ENCODE measurements at regions not wholly inside any gene's neighbourhood (a gene's known extent, or its start where the extent isn't known, plus 50 kb on each side); places are given as distances from the start of the nearest gene placed in this dataset.

- TF ChIP-seq KAT7 (CRISPR knock-in tag; IDR thresholded peaks at IDR 0.05; ENCODE audit: borderline replicate concordance) = no peak
- peak overlapping the region; percentile 96 for H3K4me3 Mint-ChIP-seq
- ChIA-PET CTCF (no interaction called here), POLR2A (no interaction called here)
- ATAC-seq (peak; percentile 20; the same call in 1 of the 2 replicates), DNase-seq (ENCODE audit: low spot score) (no peak)
- H3K4me1 Mint-ChIP-seq = peaks cover 29% of the 10 kb centered on the region
- H3K27ac Mint-ChIP-seq = no peak overlapping the region
- H3K27me3 Mint-ChIP-seq (ENCODE audit: low read depth) = peaks cover 54% of the 10 kb centered on the region
- H3K9me3 Mint-ChIP-seq = peaks cover 6% of the 10 kb centered on the region
- H3K36me3 Mint-ChIP-seq = no peaks in the 10 kb centered on the region
Measured at GRCh38 chrX:2585158-2585470, 84.3 kb upstream of the DHRSX start.

GRCh38 chrX:2584251-2585157 lies 83.7 kb upstream of the DHRSX start:
- POLR2A ChIA-PET = no interaction called here
- ATAC-seq = peak; percentile 31
- H3K36me3 Mint-ChIP-seq = no peaks in the 10 kb centered on the region
- peaks cover 6% of the 10 kb centered on the region for H3K9me3 Mint-ChIP-seq
- CTCF ChIA-PET = no interaction called here
- TF ChIP-seq ZNF281 (CRISPR knock-in tag; IDR thresholded peaks at IDR 0.05) (no peak), USF2 (CRISPR knock-in tag; IDR thresholded peaks at IDR 0.05) (no peak), RELA (CRISPR knock-in tag; IDR thresholded peaks at IDR 0.05; ENCODE audit: borderline replicate concordance) (no peak), RORB (CRISPR knock-in tag; IDR thresholded peaks at IDR 0.05) (no peak), ZNF671 (CRISPR knock-in tag; IDR thresholded peaks at IDR 0.05) (no peak), SMAD4 (CRISPR knock-in tag; IDR thresholded peaks at IDR 0.05) (no peak), ETV6 (CRISPR knock-in tag; IDR thresholded peaks at IDR 0.05) (no peak), FOXJ3 (CRISPR knock-in tag; IDR thresholded peaks at IDR 0.05; ENCODE audit: borderline replicate concordance) (no peak), TCF7 (CRISPR knock-in tag; IDR thresholded peaks at IDR 0.05; ENCODE audit: low read depth) (no peak), TEAD1 (CRISPR knock-in tag; IDR thresholded peaks at IDR 0.05) (no peak), ZNF532 (CRISPR knock-in tag; IDR thresholded peaks at IDR 0.05; ENCODE audit: borderline replicate concordance) (no peak), NR1H2 (CRISPR knock-in tag; IDR thresholded peaks at IDR 0.05) (no peak), NR3C1 (CRISPR knock-in tag; conservative IDR thresholded peaks at IDR 0.05; ENCODE audit: low read depth) (no peak), PRRX2 (CRISPR knock-in tag; IDR thresholded peaks at IDR 0.05) (no peak), ELF4 (CRISPR knock-in tag; IDR thresholded peaks at IDR 0.05; ENCODE audit: low read depth) (no peak), NFE2L1 (CRISPR knock-in tag; IDR thresholded peaks at IDR 0.05) (no peak)
- H3K4me1 Mint-ChIP-seq = peaks cover 29% of the 10 kb centered on the region
- H3K27ac Mint-ChIP-seq = no peak overlapping the region
- peak overlapping the region; percentile 96 for H3K4me3 Mint-ChIP-seq
- H3K27me3 Mint-ChIP-seq (ENCODE audit: low read depth) = peaks cover 54% of the 10 kb centered on the region
- peak; percentile 37 for DNase-seq (ENCODE audit: low spot score)

All from WTC11 (cell line).